ENCODE measurements at regions not wholly inside any gene's neighbourhood (a gene's known extent, or its start where the extent isn't known, plus 50 kb on each side); places are given as distances from the start of the nearest gene placed in this dataset.

GRCh38 chr4:71648448-71648847 is 135.4 kb downstream of the GC start:
- TF ChIP-seq BHLHE40 (IDR thresholded peaks at IDR 0.05; ENCODE audit: borderline replicate concordance) (no peak), SUZ12 (IDR thresholded peaks at IDR 0.05) (no peak), ARNT (IDR thresholded peaks at IDR 0.05) (no peak), FOXK2 (IDR thresholded peaks at IDR 0.05) (no peak), SP1 (IDR thresholded peaks at IDR 0.05) (no peak), TARDBP (IDR thresholded peaks at IDR 0.05) (no peak)

All from HEK293T (cell line).